Iris pigment epithelial cell (primary cell): ENCODE measurements at regions not wholly inside any gene's neighbourhood (a gene's known extent, or its start where the extent isn't known, plus 50 kb on each side); places are given as distances from the start of the nearest gene placed in this dataset.
"Not testable (repeated sequence)": the region's sequence is repeated elsewhere in the genome, so short reads cannot be mapped to it uniquely, and the experiment has no call there.

ENCODE experiments used
- DNase-seq: peaks from one replicate; pipeline ENCODE4 v3.0.0-alpha.2; 2011; ENCODE audit warnings: low read depth

- no peak for DNase-seq
Measured at GRCh38 chr7:12985752-12986151, 298.3 kb downstream of the ARL4A start.

GRCh38 chr7:12987238-12987637, 299.8 kb downstream of the ARL4A start:
- DNase-seq: no peak

GRCh38 chr7:12990440-12990839, 303.0 kb downstream of the ARL4A start:
- DNase-seq: no peak

GRCh38 chr7:12993025-12993424, 305.6 kb downstream of the ARL4A start:
- no peak for DNase-seq

GRCh38 chr7:12995912-12996469, 308.6 kb downstream of the ARL4A start:
- DNase-seq: no peak

- no peak for DNase-seq
Measured at GRCh38 chr7:13007331-13007730, 319.9 kb downstream of the ARL4A start.

- no peak for DNase-seq
Measured at GRCh38 chr7:13009517-13009916, 322.1 kb downstream of the ARL4A start.

GRCh38 chr7:13014011-13014410, 326.6 kb downstream of the ARL4A start:
- DNase-seq: no peak

- DNase-seq: no peak
Measured at GRCh38 chr7:13016036-13016581, 328.7 kb downstream of the ARL4A start.

GRCh38 chr7:13016592-13017332, 329.3 kb downstream of the ARL4A start:
- peak; percentile 69 for DNase-seq

GRCh38 chr7:13017333-13017857, 330.0 kb downstream of the ARL4A start:
- peak; percentile 89 for DNase-seq

- DNase-seq: peak; percentile 50
Measured at GRCh38 chr7:13017881-13018280, 330.4 kb downstream of the ARL4A start.

- peak; percentile 80 for DNase-seq
Measured at GRCh38 chr7:13021566-13022300, 334.3 kb downstream of the ARL4A start.

- DNase-seq: no peak
Measured at GRCh38 chr7:13024121-13024674, 336.8 kb downstream of the ARL4A start.

GRCh38 chr7:13025043-13025442, 337.6 kb downstream of the ARL4A start:
- not testable (repeated sequence) for DNase-seq

GRCh38 chr7:13027321-13027720, 339.9 kb downstream of the ARL4A start:
- DNase-seq: no peak

GRCh38 chr7:13028036-13028824, 340.8 kb downstream of the ARL4A start:
- no peak for DNase-seq

- DNase-seq: no peak
Measured at GRCh38 chr7:13028825-13029099, 341.3 kb downstream of the ARL4A start.

GRCh38 chr7:13031468-13031867, 344.0 kb downstream of the ARL4A start:
- DNase-seq: peak; percentile 49

- DNase-seq: no peak
Measured at GRCh38 chr7:13032084-13032483, 344.7 kb downstream of the ARL4A start.

GRCh38 chr7:13032576-13032975, 345.1 kb downstream of the ARL4A start:
- DNase-seq: no peak

GRCh38 chr7:13034693-13035092, 347.3 kb downstream of the ARL4A start:
- no peak for DNase-seq
